Mesothelial cell of epicardium (in vitro differentiated cells): ENCODE measurements at regions not wholly inside any gene's neighbourhood (a gene's known extent, or its start where the extent isn't known, plus 50 kb on each side); places are given as distances from the start of the nearest gene placed in this dataset.

Experiments
- DNase-seq, 2 experiments: peaks; one replicate each; pipeline ENCODE4 v3.0.0; 2021; ENCODE audit warnings: low spot score in 2 of 2; ENCODE audit not compliant: unreplicated experiment in 2 of 2
- H3K27ac Mint-ChIP-seq: 2 replicates; pipeline ENCODE4 v1.8.0; 2021; ENCODE audit warnings: mixed read lengths
- H3K27me3 Mint-ChIP-seq: 2 replicates; pipeline ENCODE4 v1.8.0; 2021; ENCODE audit warnings: low read depth, mixed read lengths
- H3K36me3 Mint-ChIP-seq: 2 replicates; pipeline ENCODE4 v1.8.0; 2021; ENCODE audit warnings: mixed read lengths
- H3K4me1 Mint-ChIP-seq: 2 replicates; pipeline ENCODE4 v1.8.0; 2021; ENCODE audit warnings: mixed read lengths
- H3K4me3 Mint-ChIP-seq: 2 replicates; pipeline ENCODE4 v1.8.0; 2021; ENCODE audit warnings: mild to moderate bottlenecking, moderate library complexity, mixed read lengths
- H3K9me3 Mint-ChIP-seq: 2 replicates; pipeline ENCODE4 v1.8.0; 2021; ENCODE audit warnings: mixed read lengths
- CTCF ChIP-seq: fragments of 200-600 bp; sonication (generic); IDR thresholded peaks from one replicate; pipeline ENCODE4 v1.5.0; 2021; ENCODE audit warnings: antibody characterized with exemption; ENCODE audit not compliant: unreplicated experiment

- Mint-ChIP-seq H3K36me3 (no peaks in the 10 kb centered on the region), H3K27ac (no peak overlapping the region), H3K4me3 (no peak overlapping the region), H3K9me3 (no peaks in the 10 kb centered on the region), H3K27me3 (peaks cover 39% of the 10 kb centered on the region), H3K4me1 (peaks cover 3% of the 10 kb centered on the region)
- TF ChIP-seq CTCF = no peak
- no peak for DNase-seq
Observed at GRCh38 chr17:37840576-37840975, 83.6 kb upstream of the TBC1D3K start.

- Mint-ChIP-seq H3K9me3 (no peaks in the 10 kb centered on the region), H3K36me3 (no peaks in the 10 kb centered on the region), H3K27me3 (peaks cover 36% of the 10 kb centered on the region), H3K4me1 (peaks cover 2% of the 10 kb centered on the region), H3K27ac (no peak overlapping the region), H3K4me3 (no peak overlapping the region)
- no peak for TF ChIP-seq CTCF
- no peak for DNase-seq
Observed at GRCh38 chr17:37839196-37839978, 84.8 kb upstream of the TBC1D3K start.

- Mint-ChIP-seq H3K4me1 (peaks cover 2% of the 10 kb centered on the region), H3K36me3 (no peaks in the 10 kb centered on the region), H3K27ac (no peak overlapping the region), H3K9me3 (no peaks in the 10 kb centered on the region), H3K27me3 (peaks cover 31% of the 10 kb centered on the region), H3K4me3 (no peak overlapping the region)
- TF ChIP-seq CTCF = no peak
- no peak for DNase-seq
Observed at GRCh38 chr17:37838276-37838675, 85.9 kb upstream of the TBC1D3K start.

- Mint-ChIP-seq H3K27me3 (peaks cover 22% of the 10 kb centered on the region), H3K36me3 (no peaks in the 10 kb centered on the region), H3K9me3 (no peaks in the 10 kb centered on the region), H3K4me1 (peaks cover 2% of the 10 kb centered on the region), H3K4me3 (no peak overlapping the region), H3K27ac (no peak overlapping the region)
- DNase-seq = no peak
- no peak for TF ChIP-seq CTCF
Observed at GRCh38 chr17:37836593-37836992, 87.6 kb upstream of the TBC1D3K start.

- TF ChIP-seq CTCF = no peak
- no peaks in the 10 kb centered on the region for H3K9me3 Mint-ChIP-seq
- DNase-seq = no peak
- H3K36me3 Mint-ChIP-seq = no peaks in the 10 kb centered on the region
- peaks cover 6% of the 10 kb centered on the region for H3K4me1 Mint-ChIP-seq
- H3K27me3 Mint-ChIP-seq = peaks cover 16% of the 10 kb centered on the region
- H3K4me3 Mint-ChIP-seq = no peak overlapping the region
- H3K27ac Mint-ChIP-seq = no peak overlapping the region
Observed at GRCh38 chr17:37834168-37834567, 89.3 kb upstream of the HNF1B start.
